ENCODE measurements at regions not wholly inside any gene's neighbourhood (a gene's known extent, or its start where the extent isn't known, plus 50 kb on each side); places are given as distances from the start of the nearest gene placed in this dataset.

- no peak for ATAC-seq
- no peaks in the 10 kb centered on the region for H3K9me3 ChIP-seq
- no peaks in the 10 kb centered on the region for H3K36me3 ChIP-seq
- TF ChIP-seq CTCF (IDR thresholded peaks at IDR 0.05) = no peak
- TF ChIP-seq EP300 (IDR thresholded peaks at IDR 0.05) = no peak
- TF ChIP-seq POLR2A (IDR thresholded peaks at IDR 0.05) = no peak
- no peak for TF ChIP-seq POLR2AphosphoS5 (IDR thresholded peaks at IDR 0.05)
- H3K4me1 ChIP-seq = peaks cover 0 to 9% (median 0%) of the 10 kb centered on the region in 3 donors
- no peak overlapping the region for H3K4me3 ChIP-seq
- 5 to 12% methylated on average over 3 of the region's 3 CpGs for WGBS, 2 donors (ENCODE audit: low coverage in 1 of 2)
- no peaks in the 10 kb centered on the region for H3K27me3 ChIP-seq
- no peak overlapping the region for H3K27ac ChIP-seq
Observed at GRCh38 chr3:81245501-81245900, 515.9 kb downstream of the GBE1 start.

GRCh38 chr3:81245043-81245442 lies 516.4 kb downstream of the GBE1 start:
- no peaks in the 10 kb centered on the region for H3K27me3 ChIP-seq
- no peaks in the 10 kb centered on the region for H3K9me3 ChIP-seq
- 0 to 15% methylated on average over 2 of the region's 2 CpGs for WGBS, 2 donors (ENCODE audit: low coverage in 1 of 2)
- ATAC-seq = no peak
- peaks cover 0 to 9% (median 0%) of the 10 kb centered on the region in 3 donors for H3K4me1 ChIP-seq
- TF ChIP-seq POLR2A (IDR thresholded peaks at IDR 0.05) (no peak), CTCF (IDR thresholded peaks at IDR 0.05) (no peak), EP300 (IDR thresholded peaks at IDR 0.05) (no peak), POLR2AphosphoS5 (IDR thresholded peaks at IDR 0.05) (no peak)
- H3K4me3 ChIP-seq = no peak overlapping the region
- H3K27ac ChIP-seq = no peak overlapping the region
- H3K36me3 ChIP-seq = no peaks in the 10 kb centered on the region

- ATAC-seq = no peak
- TF ChIP-seq POLR2AphosphoS5 (IDR thresholded peaks at IDR 0.05) (no peak), EP300 (IDR thresholded peaks at IDR 0.05) (no peak), CTCF (IDR thresholded peaks at IDR 0.05) (no peak), POLR2A (IDR thresholded peaks at IDR 0.05) (no peak)
- WGBS, 2 donors (ENCODE audit: low coverage in 1 of 2) = 86 to 91% methylated on average over 1 to 3 of the region's 3 CpGs
Observed at GRCh38 chr3:81244231-81244630, 517.2 kb downstream of the GBE1 start.

GRCh38 chr3:81242871-81243270 lies 518.6 kb downstream of the GBE1 start:
- TF ChIP-seq POLR2AphosphoS5 (IDR thresholded peaks at IDR 0.05) = no peak
- TF ChIP-seq CTCF (IDR thresholded peaks at IDR 0.05) = no peak
- no peak for TF ChIP-seq POLR2A (IDR thresholded peaks at IDR 0.05)
- TF ChIP-seq EP300 (IDR thresholded peaks at IDR 0.05) = no peak
- no peak overlapping the region for H3K27ac ChIP-seq
- WGBS, 2 donors (ENCODE audit: low coverage in 1 of 2) = 22 to 39% methylated on average over 1 of the region's 1 CpG
- H3K27me3 ChIP-seq = no peaks in the 10 kb centered on the region
- no peak for ATAC-seq
- H3K36me3 ChIP-seq = no peaks in the 10 kb centered on the region
- H3K4me3 ChIP-seq = no peak overlapping the region
- no peaks in the 10 kb centered on the region for H3K9me3 ChIP-seq
- H3K4me1 ChIP-seq = peaks cover 0 to 9% (median 0%) of the 10 kb centered on the region in 3 donors

More at GRCh38 chr3:81244231-81244630, 517.2 kb downstream of the GBE1 start:
- Histone ChIP-seq H3K36me3 (no peaks in the 10 kb centered on the region), H3K9me3 (no peaks in the 10 kb centered on the region), H3K4me1 (peaks cover 0 to 9% (median 0%) of the 10 kb centered on the region in 3 donors), H3K27ac (no peak overlapping the region), H3K27me3 (no peaks in the 10 kb centered on the region), H3K4me3 (no peak overlapping the region)

- TF ChIP-seq POLR2A (IDR thresholded peaks at IDR 0.05) = no peak
- TF ChIP-seq EP300 (IDR thresholded peaks at IDR 0.05) = no peak
- TF ChIP-seq CTCF (IDR thresholded peaks at IDR 0.05) = no peak
- TF ChIP-seq POLR2AphosphoS5 (IDR thresholded peaks at IDR 0.05) = no peak
- Histone ChIP-seq H3K4me3 (no peak overlapping the region), H3K4me1 (no peaks in the 10 kb centered on the region)
Observed at GRCh38 chr3:81237181-81237580, 524.3 kb downstream of the GBE1 start.

More at GRCh38 chr3:81237181-81237580, 524.3 kb downstream of the GBE1 start:
- Histone ChIP-seq H3K27ac (no peak overlapping the region), H3K27me3 (no peaks in the 10 kb centered on the region), H3K36me3 (no peaks in the 10 kb centered on the region), H3K9me3 (no peaks in the 10 kb centered on the region)
- WGBS, 2 donors (ENCODE audit: low coverage in 1 of 2) = 85 to 93% methylated on average over 1 of the region's 1 CpG
- no peak for ATAC-seq

All from gastroesophageal sphincter (tissue), 4 donors.